ENCODE measurements at regions not wholly inside any gene's neighbourhood (a gene's known extent, or its start where the extent isn't known, plus 50 kb on each side); places are given as distances from the start of the nearest gene placed in this dataset.

DNA sequence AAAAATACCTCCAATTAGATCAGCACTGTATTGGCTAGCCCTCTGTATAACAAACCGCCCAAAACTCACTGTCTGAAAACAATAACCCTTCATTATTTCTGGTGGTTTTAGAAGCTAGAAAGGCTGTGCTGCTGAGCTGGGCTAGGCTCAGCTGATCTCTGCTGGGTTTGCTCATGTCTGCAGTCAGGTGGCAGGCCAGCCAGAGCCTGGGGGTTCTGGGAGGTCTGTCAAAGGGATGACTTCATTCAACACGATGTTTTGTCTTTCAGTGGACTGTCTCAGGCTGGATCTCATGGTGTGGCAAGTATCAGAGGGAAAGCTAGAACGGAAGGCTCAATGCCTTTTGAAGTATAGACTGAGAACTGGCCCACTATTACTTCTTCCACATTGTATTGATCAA, 335.1 kb upstream of the DMAC1 start:
- TF ChIP-seq, protein P1, sequence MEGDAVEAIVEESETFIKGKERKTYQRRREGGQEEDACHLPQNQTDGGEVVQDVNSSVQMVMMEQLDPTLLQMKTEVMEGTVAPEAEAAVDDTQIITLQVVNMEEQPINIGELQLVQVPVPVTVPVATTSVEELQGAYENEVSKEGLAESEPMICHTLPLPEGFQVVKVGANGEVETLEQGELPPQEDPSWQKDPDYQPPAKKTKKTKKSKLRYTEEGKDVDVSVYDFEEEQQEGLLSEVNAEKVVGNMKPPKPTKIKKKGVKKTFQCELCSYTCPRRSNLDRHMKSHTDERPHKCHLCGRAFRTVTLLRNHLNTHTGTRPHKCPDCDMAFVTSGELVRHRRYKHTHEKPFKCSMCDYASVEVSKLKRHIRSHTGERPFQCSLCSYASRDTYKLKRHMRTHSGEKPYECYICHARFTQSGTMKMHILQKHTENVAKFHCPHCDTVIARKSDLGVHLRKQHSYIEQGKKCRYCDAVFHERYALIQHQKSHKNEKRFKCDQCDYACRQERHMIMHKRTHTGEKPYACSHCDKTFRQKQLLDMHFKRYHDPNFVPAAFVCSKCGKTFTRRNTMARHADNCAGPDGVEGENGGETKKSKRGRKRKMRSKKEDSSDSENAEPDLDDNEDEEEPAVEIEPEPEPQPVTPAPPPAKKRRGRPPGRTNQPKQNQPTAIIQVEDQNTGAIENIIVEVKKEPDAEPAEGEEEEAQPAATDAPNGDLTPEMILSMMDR (IDR thresholded peaks at IDR 0.05; ENCODE audit: low read depth, low read length), result no peak
- TF ChIP-seq POLR2A (IDR thresholded peaks at IDR 0.05; ENCODE audit: extremely low read depth, insufficient read length), result no peak
- TF ChIP-seq MYC (IDR thresholded peaks at IDR 0.05; ENCODE audit: low read depth, low read length), result no peak
- TF ChIP-seq, protein P2, sequence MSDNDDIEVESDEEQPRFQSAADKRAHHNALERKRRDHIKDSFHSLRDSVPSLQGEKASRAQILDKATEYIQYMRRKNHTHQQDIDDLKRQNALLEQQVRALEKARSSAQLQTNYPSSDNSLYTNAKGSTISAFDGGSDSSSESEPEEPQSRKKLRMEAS (IDR thresholded peaks at IDR 0.05; ENCODE audit: low read depth, low read length), result no peak

Data from NB4 (cell line).